GM21723 (cell line): ENCODE measurements at regions not wholly inside any gene's neighbourhood (a gene's known extent, or its start where the extent isn't known, plus 50 kb on each side); places are given as distances from the start of the nearest gene placed in this dataset.

ENCODE experiments used
- ATAC-seq: cut with Tn5 transposase; IDR thresholded peaks from one replicate; pipeline ENCODE4 v1.9.1; 2021; ENCODE audit warnings: mild to moderate bottlenecking, moderate library complexity; ENCODE audit not compliant: unreplicated experiment

DNA sequence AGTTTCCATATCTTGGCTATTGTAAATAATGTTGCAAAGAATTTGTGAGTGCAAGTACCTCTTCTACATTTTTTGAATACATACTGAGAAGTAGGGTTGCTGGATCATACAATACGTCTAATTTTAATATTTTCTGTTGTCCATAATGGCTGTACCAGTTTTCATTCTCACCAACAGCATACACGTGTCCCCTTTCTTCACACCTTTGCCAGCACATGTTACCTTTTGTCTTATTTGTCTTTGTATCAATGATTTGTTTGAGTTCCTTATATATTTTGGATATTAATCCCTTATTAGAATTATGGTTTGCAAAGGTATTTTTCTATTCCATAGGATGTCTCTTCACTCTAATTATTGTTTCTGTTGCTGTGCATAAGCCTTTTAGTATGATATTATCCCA lies 904.3 kb downstream of the METTL15 start:
- ATAC-seq = no peak

- ATAC-seq = no peak
Observed at GRCh38 chr11:29009426-29009825, 901.2 kb downstream of the METTL15 start.

DNA sequence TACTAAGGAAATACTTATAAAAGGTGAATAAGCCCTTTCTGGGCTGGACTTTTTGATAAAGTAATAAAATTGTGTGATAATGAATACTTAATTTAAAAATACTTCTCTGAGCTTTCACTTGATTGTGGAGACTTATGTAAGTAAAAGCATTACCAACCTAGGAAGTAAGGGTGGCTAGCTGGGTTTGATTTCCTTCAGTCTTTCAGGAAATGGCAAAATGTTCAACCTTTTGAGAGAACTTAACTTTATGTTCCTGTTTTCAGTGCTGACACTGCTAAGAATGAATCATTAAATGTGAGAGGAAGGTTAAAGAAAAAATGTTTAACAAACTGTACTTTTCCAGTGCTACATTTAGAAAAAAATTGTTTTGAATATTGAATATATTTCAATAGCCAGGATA lies 900.3 kb downstream of the METTL15 start:
- no peak for ATAC-seq

DNA sequence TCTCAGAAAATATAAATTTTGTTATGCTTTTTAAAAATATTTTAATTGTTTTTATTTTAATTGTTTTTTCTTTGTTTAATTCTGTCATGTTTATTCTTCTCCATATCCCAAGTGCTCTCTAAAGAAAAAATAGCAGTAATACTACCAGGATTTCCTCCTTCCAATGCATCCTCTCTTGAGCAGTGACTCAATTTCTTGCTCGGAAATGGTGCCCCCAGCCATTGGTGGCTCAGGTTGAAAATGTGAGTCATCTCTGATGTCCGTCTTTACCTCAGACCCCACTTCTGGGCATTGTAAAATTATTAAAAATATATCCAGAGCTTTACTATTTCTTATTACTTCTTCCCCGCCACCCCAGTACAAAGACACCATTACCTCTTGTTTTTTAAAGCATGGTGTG lies 898.5 kb downstream of the METTL15 start:
- ATAC-seq = no peak

GRCh38 chr11:29005401-29005980 lies 897.3 kb downstream of the METTL15 start:
- ATAC-seq = no peak

GRCh38 chr11:29002816-29003215 lies 894.6 kb downstream of the METTL15 start:
- no peak for ATAC-seq

DNA sequence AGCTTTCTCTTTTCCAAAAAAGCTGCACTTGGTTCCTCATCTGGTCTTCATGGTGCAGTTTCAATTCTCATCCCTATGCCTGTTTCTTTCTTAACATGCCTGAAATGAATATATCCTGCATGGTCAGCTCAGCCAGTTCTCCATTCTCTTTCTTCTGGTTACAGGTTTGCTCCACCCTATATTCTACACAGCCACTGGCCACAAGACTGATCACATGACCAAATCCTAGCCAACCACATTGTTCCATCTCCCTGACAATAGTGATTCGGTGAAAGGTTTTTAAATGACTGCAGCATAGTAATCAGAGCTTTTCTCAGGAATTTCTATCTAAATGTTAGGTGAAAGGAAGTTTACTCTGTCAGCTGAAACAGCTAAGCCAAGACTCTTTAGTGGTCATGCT lies 891.4 kb downstream of the METTL15 start:
- ATAC-seq = no peak

- no peak for ATAC-seq
Observed at GRCh38 chr11:28992996-28993395, 884.8 kb downstream of the METTL15 start.

DNA sequence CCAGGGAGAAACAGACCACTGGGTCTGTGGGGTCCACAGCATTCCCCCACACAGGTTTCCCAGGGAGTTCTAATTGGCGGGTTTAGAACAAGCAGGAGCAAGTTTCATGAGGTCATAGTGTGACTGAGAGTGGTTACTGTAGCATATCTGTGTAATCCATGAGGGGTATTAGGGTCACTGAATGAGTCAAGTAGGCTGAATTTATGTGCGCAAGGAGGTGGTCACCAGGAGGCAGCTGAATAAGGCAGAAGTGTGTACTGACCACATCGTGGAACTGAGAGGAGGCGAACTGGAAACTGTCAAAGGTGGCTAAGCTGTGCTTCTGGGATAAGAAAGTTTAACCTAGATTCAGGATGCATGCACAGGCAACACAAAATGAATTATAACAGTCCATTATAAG lies 876.0 kb downstream of the METTL15 start:
- ATAC-seq = no peak

- no peak for ATAC-seq
Observed at GRCh38 chr11:28983780-28984179, 875.6 kb downstream of the METTL15 start.

DNA sequence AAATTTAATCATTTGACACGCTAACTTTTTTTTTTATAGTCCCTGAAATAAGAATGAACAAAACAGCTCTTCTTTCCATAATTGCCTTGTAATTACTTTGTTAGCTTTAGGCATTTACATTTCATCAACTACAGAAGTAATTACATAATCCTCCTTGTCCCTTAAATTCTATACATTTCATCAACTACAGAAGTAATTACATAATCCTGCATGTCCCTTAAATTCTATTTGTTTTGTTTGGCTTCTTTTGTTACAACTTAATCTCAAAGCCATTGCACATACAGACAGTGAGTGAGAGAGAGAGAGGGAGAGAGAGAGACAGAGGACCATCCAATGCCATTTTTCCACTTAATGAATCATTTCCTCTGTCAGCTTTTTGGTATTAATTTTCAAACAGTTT lies 873.2 kb downstream of the METTL15 start:
- no peak for ATAC-seq

- no peak for ATAC-seq
Observed at GRCh38 chr11:28976801-28977145, 868.6 kb downstream of the METTL15 start.

GRCh38 chr11:28976012-28976800 lies 868.0 kb downstream of the METTL15 start:
- ATAC-seq = no peak

DNA sequence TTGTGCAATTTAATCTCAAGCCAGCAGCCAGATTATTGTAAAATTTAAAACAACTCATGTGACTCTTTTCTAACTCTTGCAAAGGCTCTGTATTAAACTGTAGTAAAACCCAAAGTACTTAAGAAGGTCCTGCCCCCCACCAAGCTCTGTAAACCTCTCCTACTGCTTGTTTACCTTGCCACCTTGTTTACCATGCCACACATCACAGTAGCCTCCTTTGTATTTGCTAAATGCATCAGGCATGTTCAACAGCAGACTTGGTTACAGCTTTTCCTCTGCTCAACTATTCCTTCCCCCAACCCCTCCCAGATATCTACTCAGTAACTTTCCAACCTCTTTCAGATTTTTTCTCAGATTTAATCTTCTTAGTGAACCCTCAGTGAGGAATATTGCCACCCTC lies 861.6 kb downstream of the METTL15 start:
- ATAC-seq = no peak

- no peak for ATAC-seq
Observed at GRCh38 chr11:28966951-28967350, 858.8 kb downstream of the METTL15 start.

GRCh38 chr11:28965819-28966218 lies 857.6 kb downstream of the METTL15 start:
- ATAC-seq = no peak

DNA sequence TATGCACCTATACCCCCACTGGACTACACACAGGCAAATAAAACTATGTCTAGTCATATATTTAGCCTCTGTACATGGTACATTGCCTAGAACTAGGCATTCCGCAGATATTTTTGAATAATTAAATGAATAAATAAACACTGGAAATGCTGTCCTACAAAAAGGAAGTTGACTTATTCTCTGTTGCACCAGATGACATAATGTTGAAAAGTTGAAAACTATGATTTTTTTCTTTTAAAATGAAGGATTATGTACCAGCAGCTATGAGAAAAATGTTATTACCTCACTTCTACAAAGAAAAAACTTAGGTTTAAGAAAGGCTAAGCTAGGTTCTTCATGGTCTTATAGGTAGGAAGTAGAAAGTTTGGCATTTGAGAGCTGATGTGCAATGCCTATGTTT lies 856.6 kb downstream of the METTL15 start:
- no peak for ATAC-seq

GRCh38 chr11:28963187-28963586 lies 855.0 kb downstream of the METTL15 start:
- ATAC-seq = no peak

DNA sequence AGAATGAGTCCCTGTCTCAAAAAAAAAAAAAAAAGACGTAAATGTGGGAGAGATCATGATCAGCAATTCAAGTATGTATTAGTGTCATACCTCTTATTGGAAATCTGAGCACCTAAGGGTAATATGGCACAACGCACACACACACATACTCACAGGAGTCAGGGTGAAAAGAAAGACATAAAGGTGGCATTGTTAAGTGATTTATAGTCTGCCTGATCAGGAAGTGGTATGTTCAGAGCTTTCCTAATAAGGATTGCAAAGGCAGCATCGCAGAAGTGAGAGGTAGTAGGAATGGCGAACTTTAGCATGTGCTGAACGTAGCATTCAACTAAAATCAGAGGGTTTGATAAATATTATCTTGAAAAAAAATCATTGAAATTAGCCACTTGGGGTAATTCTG lies 854.3 kb downstream of the METTL15 start:
- no peak for ATAC-seq

GRCh38 chr11:28961726-28962125 lies 853.5 kb downstream of the METTL15 start:
- ATAC-seq = no peak

- ATAC-seq = no peak
Observed at GRCh38 chr11:28956446-28956845, 848.3 kb downstream of the METTL15 start.

DNA sequence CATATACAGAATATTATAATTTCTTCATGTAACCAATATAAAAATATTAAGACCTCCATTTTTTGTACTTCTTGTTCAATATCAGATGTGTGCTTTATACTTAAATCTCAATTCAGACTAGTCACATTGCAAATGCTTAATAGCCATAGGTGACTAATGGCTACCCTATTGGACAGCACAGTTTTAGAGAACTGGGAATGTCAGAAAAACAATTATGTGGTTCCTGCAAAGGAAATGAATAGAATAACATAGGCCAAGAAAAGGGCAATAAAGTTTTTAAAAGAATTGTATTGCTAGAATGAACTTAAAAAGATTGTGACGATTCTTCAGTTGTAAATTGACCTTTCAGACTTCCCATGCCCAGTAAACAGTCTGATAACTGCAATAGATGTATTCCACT lies 843.0 kb downstream of the METTL15 start:
- no peak for ATAC-seq

DNA sequence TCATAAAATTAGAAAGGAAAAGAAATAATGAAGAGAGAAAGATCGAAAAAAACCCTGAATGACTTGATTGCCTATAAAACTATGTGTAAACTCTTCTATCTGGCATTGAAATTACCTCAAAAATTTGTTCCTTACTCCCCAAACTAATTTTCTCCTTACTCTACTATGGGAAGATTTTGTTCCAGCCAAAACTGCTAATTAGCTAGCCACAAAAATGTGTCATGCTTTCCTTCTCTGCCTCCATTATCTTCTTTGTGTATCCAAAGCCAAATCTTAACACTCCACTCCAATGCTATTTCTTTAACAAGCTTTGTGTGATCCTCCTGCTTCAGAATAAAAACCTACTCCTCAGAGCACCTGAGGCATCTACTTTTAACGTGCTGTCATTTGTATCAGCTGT lies 831.2 kb downstream of the METTL15 start:
- ATAC-seq = no peak
